Hepatocyte (in vitro differentiated cells): ENCODE measurements at regions not wholly inside any gene's neighbourhood (a gene's known extent, or its start where the extent isn't known, plus 50 kb on each side); places are given as distances from the start of the nearest gene placed in this dataset.

Experiments
- CTCF ChIP-seq: fragments of 200-600 bp; sonication (generic); IDR thresholded peaks from 2 replicates; pipeline ENCODE4 v1.5.1; 2016; ENCODE audit warnings: antibody characterized with exemption, mild to moderate bottlenecking; ENCODE audit not compliant: poor library complexity
- EZH2 ChIP-seq: fragments of 200-600 bp; sonication (generic); IDR thresholded peaks from 2 replicates; pipeline ENCODE4 v1.6.1; 2016; ENCODE audit warnings: antibody characterized with exemption, mild to moderate bottlenecking, borderline replicate concordance
- EZH2phosphoT487 ChIP-seq: fragments of 200-600 bp; sonication (generic); IDR thresholded peaks from one replicate; pipeline ENCODE4 v1.6.1; 2018; ENCODE audit warnings: antibody characterized with exemption, mild to moderate bottlenecking, low read depth, moderate library complexity; ENCODE audit not compliant: unreplicated experiment, severe bottlenecking

- TF ChIP-seq EZH2phosphoT487 (no peak), EZH2 (no peak), CTCF (peak; percentile 39)
These were observed 171.7 kb upstream of the ATP11B start for GRCh38 chr3:182621435-182622240.
